ENCODE measurements at regions not wholly inside any gene's neighbourhood (a gene's known extent, or its start where the extent isn't known, plus 50 kb on each side); places are given as distances from the start of the nearest gene placed in this dataset.

- peaks cover 5% of the 10 kb centered on the region for H3K4me1 ChIP-seq (ENCODE audit: control insufficient read depth, insufficient read depth, low read length)
Observed at GRCh38 chr2:763766-764525, 86.7 kb upstream of the TMEM18 start.

GRCh38 chr2:762646-763045, 85.4 kb upstream of the TMEM18 start:
- no peaks in the 10 kb centered on the region for H3K9me3 ChIP-seq (ENCODE audit: control insufficient read depth, insufficient read depth, low read length)
- H3K9ac ChIP-seq (ENCODE audit: low read depth, low read length): no peak overlapping the region
- no peak overlapping the region for H3K4me3 ChIP-seq (ENCODE audit: low read depth, low read length)
- H3K4me1 ChIP-seq (ENCODE audit: control insufficient read depth, insufficient read depth, low read length): peaks cover 5% of the 10 kb centered on the region
- no peaks in the 10 kb centered on the region for H3K27me3 ChIP-seq (ENCODE audit: control insufficient read depth, insufficient read depth, low read length)
- no peaks in the 10 kb centered on the region for H3K36me3 ChIP-seq (ENCODE audit: control insufficient read depth, insufficient read depth, low read length)

More at GRCh38 chr2:763766-764525, 86.7 kb upstream of the TMEM18 start:
- Histone ChIP-seq H3K9me3 (ENCODE audit: control insufficient read depth, insufficient read depth, low read length) (no peaks in the 10 kb centered on the region), H3K4me3 (ENCODE audit: low read depth, low read length) (no peak overlapping the region), H3K36me3 (ENCODE audit: control insufficient read depth, insufficient read depth, low read length) (no peaks in the 10 kb centered on the region), H3K9ac (ENCODE audit: low read depth, low read length) (no peak overlapping the region), H3K27me3 (ENCODE audit: control insufficient read depth, insufficient read depth, low read length) (no peaks in the 10 kb centered on the region)

- Histone ChIP-seq H3K27me3 (ENCODE audit: control insufficient read depth, insufficient read depth, low read length) (no peaks in the 10 kb centered on the region), H3K4me1 (ENCODE audit: control insufficient read depth, insufficient read depth, low read length) (peaks cover 5% of the 10 kb centered on the region), H3K9me3 (ENCODE audit: control insufficient read depth, insufficient read depth, low read length) (no peaks in the 10 kb centered on the region)
Observed at GRCh38 chr2:761384-761783, 84.2 kb upstream of the TMEM18 start.

GRCh38 chr2:760001-760400, 82.8 kb upstream of the TMEM18 start:
- no peaks in the 10 kb centered on the region for H3K9me3 ChIP-seq (ENCODE audit: control insufficient read depth, insufficient read depth, low read length)
- no peaks in the 10 kb centered on the region for H3K36me3 ChIP-seq (ENCODE audit: control insufficient read depth, insufficient read depth, low read length)
- no peak overlapping the region for H3K4me3 ChIP-seq (ENCODE audit: low read depth, low read length)
- H3K9ac ChIP-seq (ENCODE audit: low read depth, low read length): no peak overlapping the region
- no peaks in the 10 kb centered on the region for H3K27me3 ChIP-seq (ENCODE audit: control insufficient read depth, insufficient read depth, low read length)
- peaks cover 5% of the 10 kb centered on the region for H3K4me1 ChIP-seq (ENCODE audit: control insufficient read depth, insufficient read depth, low read length)

More at GRCh38 chr2:761384-761783, 84.2 kb upstream of the TMEM18 start:
- H3K4me3 ChIP-seq (ENCODE audit: low read depth, low read length): no peak overlapping the region
- no peak overlapping the region for H3K9ac ChIP-seq (ENCODE audit: low read depth, low read length)
- no peaks in the 10 kb centered on the region for H3K36me3 ChIP-seq (ENCODE audit: control insufficient read depth, insufficient read depth, low read length)

DNA sequence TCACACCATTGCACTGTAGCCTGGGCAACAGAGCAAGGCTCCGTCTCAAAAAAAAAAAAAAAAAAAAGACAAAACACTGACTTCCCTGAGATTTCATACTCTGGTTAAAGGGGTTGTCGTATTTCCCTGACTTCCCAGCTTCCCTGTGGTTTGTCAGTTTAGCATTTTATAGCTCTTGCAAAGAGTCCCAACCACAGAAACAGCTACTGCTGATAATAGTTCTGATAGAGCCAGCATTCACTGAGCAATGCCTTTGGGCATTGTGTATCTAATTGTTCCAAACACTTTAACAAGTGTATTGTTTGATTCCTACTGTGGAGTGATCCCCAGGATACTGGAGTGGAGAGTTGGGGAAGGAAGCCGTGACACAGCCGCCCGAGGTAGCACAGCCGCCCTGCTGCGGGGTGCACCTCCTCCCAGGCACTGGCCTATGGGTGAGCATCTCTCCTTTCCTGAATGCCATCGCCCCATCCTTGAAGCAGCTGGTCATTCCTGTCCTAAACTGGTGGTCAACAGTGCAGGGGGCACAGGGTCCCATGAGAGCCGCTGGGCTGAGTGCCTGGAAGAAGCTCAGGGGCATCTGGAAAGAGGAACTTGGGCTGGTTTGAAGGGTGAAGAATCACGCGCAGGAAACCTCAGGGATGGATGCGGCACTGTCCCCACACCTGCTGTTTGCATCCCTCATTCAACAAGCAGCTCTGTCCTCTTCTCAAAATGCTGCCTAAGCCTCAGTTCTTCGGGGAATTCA, 81.0 kb upstream of the TMEM18 start:
- H3K27me3 ChIP-seq (ENCODE audit: control insufficient read depth, insufficient read depth, low read length): no peaks in the 10 kb centered on the region
- H3K36me3 ChIP-seq (ENCODE audit: control insufficient read depth, insufficient read depth, low read length): no peaks in the 10 kb centered on the region
- H3K9ac ChIP-seq (ENCODE audit: low read depth, low read length): no peak overlapping the region
- peaks cover 5% of the 10 kb centered on the region for H3K4me1 ChIP-seq (ENCODE audit: control insufficient read depth, insufficient read depth, low read length)
- H3K9me3 ChIP-seq (ENCODE audit: control insufficient read depth, insufficient read depth, low read length): no peaks in the 10 kb centered on the region
- no peak overlapping the region for H3K4me3 ChIP-seq (ENCODE audit: low read depth, low read length)

DNA sequence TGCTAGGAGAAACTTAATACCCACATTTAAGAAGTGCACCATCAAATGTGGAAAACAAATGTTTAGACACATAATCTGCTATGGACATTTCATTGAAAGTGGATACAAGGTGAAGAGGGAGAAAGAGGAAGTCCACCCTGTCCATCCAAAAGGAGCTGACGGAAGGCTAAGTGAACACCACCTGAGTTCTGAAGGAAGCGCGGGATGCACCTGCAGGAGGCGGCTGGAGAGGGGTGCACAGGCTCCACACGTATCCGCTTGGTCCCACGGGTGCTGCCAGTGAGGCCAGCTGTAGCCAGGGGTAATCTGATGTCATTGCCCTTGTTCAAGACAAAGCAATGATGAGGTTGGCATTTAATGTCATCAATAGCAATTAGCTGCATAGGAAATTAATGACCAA, 75.9 kb upstream of the TMEM18 start:
- no peaks in the 10 kb centered on the region for H3K27me3 ChIP-seq (ENCODE audit: control insufficient read depth, insufficient read depth, low read length)
- H3K36me3 ChIP-seq (ENCODE audit: control insufficient read depth, insufficient read depth, low read length): peaks cover 4% of the 10 kb centered on the region
- H3K9me3 ChIP-seq (ENCODE audit: control insufficient read depth, insufficient read depth, low read length): no peaks in the 10 kb centered on the region
- H3K9ac ChIP-seq (ENCODE audit: low read depth, low read length): no peak overlapping the region
- H3K4me3 ChIP-seq (ENCODE audit: low read depth, low read length): no peak overlapping the region
- H3K4me1 ChIP-seq (ENCODE audit: control insufficient read depth, insufficient read depth, low read length): no peaks in the 10 kb centered on the region

DNA sequence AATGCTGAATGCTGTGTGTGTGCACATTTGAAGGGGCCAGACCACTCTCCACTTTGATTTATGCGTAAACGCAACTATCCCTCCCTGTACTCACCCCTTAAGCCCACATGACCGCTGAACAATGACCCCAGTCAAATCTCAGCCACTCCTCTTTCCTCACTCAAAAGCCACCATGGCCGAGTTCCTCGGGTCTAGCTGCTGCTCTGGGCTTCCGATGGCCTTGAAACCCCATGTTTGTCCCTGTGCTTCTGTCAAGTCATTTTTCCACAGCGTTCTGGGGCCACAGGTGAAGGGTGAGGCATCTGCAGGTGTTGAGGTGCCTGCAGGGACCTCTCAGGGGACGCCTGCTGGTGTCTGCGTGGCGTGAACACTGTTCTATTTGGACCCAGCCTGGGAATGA, 74.3 kb upstream of the TMEM18 start:
- H3K27me3 ChIP-seq (ENCODE audit: control insufficient read depth, insufficient read depth, low read length): no peaks in the 10 kb centered on the region
- no peaks in the 10 kb centered on the region for H3K4me1 ChIP-seq (ENCODE audit: control insufficient read depth, insufficient read depth, low read length)
- H3K36me3 ChIP-seq (ENCODE audit: control insufficient read depth, insufficient read depth, low read length): peaks cover 9% of the 10 kb centered on the region
- no peaks in the 10 kb centered on the region for H3K9me3 ChIP-seq (ENCODE audit: control insufficient read depth, insufficient read depth, low read length)
- H3K9ac ChIP-seq (ENCODE audit: low read depth, low read length): no peak overlapping the region
- H3K4me3 ChIP-seq (ENCODE audit: low read depth, low read length): no peak overlapping the region

DNA sequence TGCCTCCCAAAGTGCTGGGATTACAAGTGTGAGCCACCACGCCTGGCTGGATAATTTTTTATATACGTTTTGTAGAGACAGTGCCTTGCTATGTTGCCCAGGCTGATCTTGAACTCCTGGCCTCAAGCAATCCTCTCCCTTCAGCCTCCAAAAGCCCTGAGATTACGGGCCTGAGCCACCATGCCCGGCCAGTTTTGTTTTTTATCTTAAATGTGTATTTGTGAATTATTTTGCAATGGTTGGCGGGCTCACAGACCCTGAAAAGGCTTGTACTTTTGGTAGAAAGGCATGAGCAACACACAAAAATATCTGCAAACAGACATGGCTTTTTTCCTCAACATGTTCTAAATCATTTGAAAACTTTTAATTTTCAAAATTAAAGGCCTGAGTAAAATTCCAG, 73.4 kb upstream of the TMEM18 start:
- no peaks in the 10 kb centered on the region for H3K27me3 ChIP-seq (ENCODE audit: control insufficient read depth, insufficient read depth, low read length)
- peaks cover 9% of the 10 kb centered on the region for H3K36me3 ChIP-seq (ENCODE audit: control insufficient read depth, insufficient read depth, low read length)
- H3K4me3 ChIP-seq (ENCODE audit: low read depth, low read length): no peak overlapping the region
- no peaks in the 10 kb centered on the region for H3K9me3 ChIP-seq (ENCODE audit: control insufficient read depth, insufficient read depth, low read length)
- no peaks in the 10 kb centered on the region for H3K4me1 ChIP-seq (ENCODE audit: control insufficient read depth, insufficient read depth, low read length)
- H3K9ac ChIP-seq (ENCODE audit: low read depth, low read length): no peak overlapping the region

GRCh38 chr2:747762-748351, 70.7 kb upstream of the TMEM18 start:
- no peaks in the 10 kb centered on the region for H3K9me3 ChIP-seq (ENCODE audit: control insufficient read depth, insufficient read depth, low read length)
- no peak overlapping the region for H3K4me3 ChIP-seq (ENCODE audit: low read depth, low read length)
- H3K9ac ChIP-seq (ENCODE audit: low read depth, low read length): no peak overlapping the region
- no peaks in the 10 kb centered on the region for H3K4me1 ChIP-seq (ENCODE audit: control insufficient read depth, insufficient read depth, low read length)
- peaks cover 9% of the 10 kb centered on the region for H3K36me3 ChIP-seq (ENCODE audit: control insufficient read depth, insufficient read depth, low read length)
- H3K27me3 ChIP-seq (ENCODE audit: control insufficient read depth, insufficient read depth, low read length): no peaks in the 10 kb centered on the region

GRCh38 chr2:746697-747096, 69.5 kb upstream of the TMEM18 start:
- Histone ChIP-seq H3K4me1 (ENCODE audit: control insufficient read depth, insufficient read depth, low read length) (no peaks in the 10 kb centered on the region), H3K9ac (ENCODE audit: low read depth, low read length) (no peak overlapping the region), H3K27me3 (ENCODE audit: control insufficient read depth, insufficient read depth, low read length) (no peaks in the 10 kb centered on the region), H3K36me3 (ENCODE audit: control insufficient read depth, insufficient read depth, low read length) (peaks cover 9% of the 10 kb centered on the region), H3K9me3 (ENCODE audit: control insufficient read depth, insufficient read depth, low read length) (no peaks in the 10 kb centered on the region), H3K4me3 (ENCODE audit: low read depth, low read length) (no peak overlapping the region)

GRCh38 chr2:744088-744487, 66.9 kb upstream of the TMEM18 start:
- Histone ChIP-seq H3K27me3 (ENCODE audit: control insufficient read depth, insufficient read depth, low read length) (no peaks in the 10 kb centered on the region), H3K4me3 (ENCODE audit: low read depth, low read length) (no peak overlapping the region), H3K4me1 (ENCODE audit: control insufficient read depth, insufficient read depth, low read length) (peaks cover 6% of the 10 kb centered on the region), H3K36me3 (ENCODE audit: control insufficient read depth, insufficient read depth, low read length) (peaks cover 9% of the 10 kb centered on the region), H3K9me3 (ENCODE audit: control insufficient read depth, insufficient read depth, low read length) (no peaks in the 10 kb centered on the region), H3K9ac (ENCODE audit: low read depth, low read length) (no peak overlapping the region)

GRCh38 chr2:742221-742620, 65.0 kb upstream of the TMEM18 start:
- no peaks in the 10 kb centered on the region for H3K36me3 ChIP-seq (ENCODE audit: control insufficient read depth, insufficient read depth, low read length)
- no peak overlapping the region for H3K9ac ChIP-seq (ENCODE audit: low read depth, low read length)
- no peaks in the 10 kb centered on the region for H3K9me3 ChIP-seq (ENCODE audit: control insufficient read depth, insufficient read depth, low read length)
- peaks cover 7% of the 10 kb centered on the region for H3K4me1 ChIP-seq (ENCODE audit: control insufficient read depth, insufficient read depth, low read length)
- no peaks in the 10 kb centered on the region for H3K27me3 ChIP-seq (ENCODE audit: control insufficient read depth, insufficient read depth, low read length)
- H3K4me3 ChIP-seq (ENCODE audit: low read depth, low read length): no peak overlapping the region

All from iPS-15b (cell line).